GM21390 (cell line): ENCODE measurements at regions not wholly inside any gene's neighbourhood (a gene's known extent, or its start where the extent isn't known, plus 50 kb on each side); places are given as distances from the start of the nearest gene placed in this dataset.

ENCODE experiments used
- ATAC-seq: cut with Tn5 transposase; IDR thresholded peaks from one replicate; pipeline ENCODE4 v1.9.1; 2021; ENCODE audit not compliant: unreplicated experiment

DNA sequence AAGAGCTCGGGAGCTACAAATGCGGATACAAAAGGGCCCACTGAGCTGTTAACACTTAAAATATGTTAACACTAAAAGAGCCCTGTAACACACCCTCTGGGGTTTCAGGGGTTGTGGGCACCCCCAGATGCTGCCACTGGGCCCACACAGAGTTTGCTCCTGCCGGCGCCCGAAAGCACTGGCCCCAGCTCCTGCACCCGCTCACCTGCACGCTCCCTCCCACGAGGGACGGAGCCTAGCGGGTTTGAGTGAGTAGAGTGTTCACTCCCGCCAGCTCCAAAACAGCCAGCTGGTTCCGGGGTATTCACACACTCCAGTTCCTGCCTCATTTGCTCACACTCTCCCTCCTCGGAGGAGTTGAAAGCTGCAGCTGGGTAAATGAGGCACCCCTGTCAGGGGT is 357.7 kb downstream of the ETNK1 start:
- no peak for ATAC-seq

DNA sequence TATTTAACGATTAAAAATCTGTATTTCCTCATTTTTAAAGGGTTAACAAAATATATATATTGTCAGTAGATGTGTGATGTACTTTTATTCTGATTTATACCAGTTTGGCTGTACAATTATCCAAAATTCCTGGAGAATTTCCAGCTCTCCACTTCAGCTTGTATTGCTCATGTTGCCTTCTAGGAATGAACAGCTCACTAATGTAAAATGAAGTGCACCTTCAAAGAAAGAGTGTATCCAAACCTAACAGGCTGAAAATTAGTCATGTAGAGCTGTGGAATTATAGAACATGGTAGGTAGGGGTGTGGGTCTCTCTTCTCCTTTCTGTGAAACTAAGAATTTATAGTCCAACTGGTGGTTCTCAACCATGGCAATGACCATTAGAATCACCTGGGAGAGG is 362.0 kb downstream of the ETNK1 start:
- no peak for ATAC-seq

DNA sequence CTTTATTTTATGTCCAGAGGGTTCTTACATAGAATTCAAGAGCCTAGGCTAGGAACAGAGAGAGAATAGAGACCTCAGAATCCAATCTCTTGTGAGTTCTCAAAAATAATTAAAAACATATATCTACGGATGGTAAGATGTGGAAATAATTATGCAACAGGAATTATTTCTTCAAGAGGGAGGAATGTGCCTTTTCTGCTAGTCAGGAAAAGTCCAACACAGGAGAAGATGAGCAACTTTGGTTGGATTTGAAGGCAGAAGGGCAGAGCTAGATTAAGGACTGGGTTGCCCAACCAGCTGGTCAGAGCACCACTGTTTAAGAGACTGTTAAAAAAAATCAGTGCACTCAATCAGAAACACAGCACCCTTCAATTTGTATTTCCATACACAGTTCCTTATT is 365.5 kb downstream of the ETNK1 start:
- no peak for ATAC-seq

DNA sequence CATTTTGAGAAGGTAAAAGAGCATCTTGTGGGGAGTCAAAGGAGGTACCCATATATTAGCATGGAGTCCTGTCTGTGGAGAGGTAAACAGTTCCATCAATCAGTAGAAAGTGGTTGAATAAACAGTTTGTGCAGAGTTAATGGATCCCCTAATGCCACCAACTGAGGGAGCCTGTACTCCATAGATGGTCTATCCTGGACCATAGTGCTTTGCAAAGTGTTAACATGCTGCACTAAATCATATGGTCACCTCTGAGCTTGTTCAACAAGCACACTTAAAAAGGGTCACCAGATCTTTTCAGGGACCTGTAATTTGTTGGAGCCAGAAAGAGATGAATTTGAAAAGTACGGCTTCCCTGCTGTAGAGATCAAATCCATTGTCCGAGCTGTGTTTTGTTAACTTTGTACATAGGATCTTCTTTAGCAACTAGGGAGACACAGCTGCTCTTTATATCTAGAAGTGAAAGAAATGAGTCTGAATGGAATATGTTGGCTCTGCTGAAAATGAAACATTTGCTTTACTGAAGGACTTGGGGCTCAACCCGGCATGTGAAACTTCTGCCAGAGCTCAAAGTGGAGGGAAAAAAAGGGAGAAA is 366.4 kb downstream of the ETNK1 start:
- ATAC-seq = no peak

DNA sequence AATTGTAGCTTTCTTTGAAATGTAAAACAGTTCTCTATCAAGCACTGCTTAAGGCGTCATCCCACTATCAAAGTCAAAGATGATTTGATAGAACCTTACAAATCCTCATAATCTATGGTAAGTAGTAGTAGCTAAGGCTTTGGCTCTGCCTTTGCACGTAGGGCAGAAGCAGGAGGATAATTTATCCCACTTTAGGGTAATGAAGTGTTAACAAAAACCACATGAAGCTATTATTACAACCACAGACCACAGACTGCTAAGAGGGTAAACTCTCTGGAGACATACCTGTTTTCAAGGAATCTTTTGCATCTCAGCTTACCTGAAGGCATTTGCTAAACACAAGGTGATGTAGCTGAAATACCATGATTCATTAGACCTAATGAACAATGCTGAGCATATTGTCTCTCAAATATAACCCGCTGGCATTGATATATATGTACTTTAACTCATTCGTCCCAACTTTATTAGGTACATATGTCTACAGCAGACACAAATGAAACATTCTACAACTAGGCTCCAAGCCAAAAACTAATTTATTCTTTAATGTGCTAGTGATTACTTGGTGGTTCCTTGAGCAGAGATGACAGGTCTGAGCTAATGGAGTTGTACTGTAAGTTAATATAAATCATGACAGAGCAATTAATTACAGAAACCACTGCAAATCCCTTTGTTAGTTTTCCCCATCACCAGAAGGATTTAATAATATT is 368.8 kb downstream of the ETNK1 start:
- no peak for ATAC-seq

DNA sequence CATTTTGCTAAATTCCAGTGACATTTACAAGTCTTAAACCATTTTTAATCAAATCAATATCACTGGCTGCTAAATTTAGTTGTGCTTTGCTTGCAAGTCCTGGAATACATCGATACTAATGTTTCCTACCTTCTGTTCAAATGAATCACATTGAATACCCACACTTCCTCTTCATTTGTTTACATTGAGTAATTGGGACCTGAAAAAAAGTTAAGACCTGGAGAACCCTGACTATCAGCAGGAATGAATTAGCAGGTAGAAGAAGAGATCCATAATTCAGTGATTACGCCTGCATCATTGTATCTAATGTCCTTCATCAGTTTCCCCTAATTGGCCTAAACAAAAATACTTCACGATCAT is 369.3 kb downstream of the ETNK1 start:
- no peak for ATAC-seq

DNA sequence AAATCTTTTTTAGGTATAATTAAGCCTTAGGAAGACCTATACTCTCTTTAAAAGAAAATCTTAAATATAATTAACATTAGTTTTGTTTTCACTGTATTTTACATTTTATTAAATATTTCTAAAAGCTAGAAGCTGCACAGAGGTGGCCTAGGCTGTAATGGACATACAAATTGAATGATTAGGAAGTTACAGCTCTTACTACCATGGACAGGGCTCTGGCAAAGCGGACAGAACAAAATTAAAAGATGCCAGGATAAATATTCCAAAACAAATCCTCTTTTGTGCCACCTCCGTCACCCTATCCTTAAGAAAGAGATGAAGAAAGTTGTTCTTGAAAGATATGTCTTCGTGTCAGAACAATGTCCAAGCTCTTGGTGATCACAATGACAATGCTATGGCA is 376.5 kb downstream of the ETNK1 start:
- no peak for ATAC-seq

DNA sequence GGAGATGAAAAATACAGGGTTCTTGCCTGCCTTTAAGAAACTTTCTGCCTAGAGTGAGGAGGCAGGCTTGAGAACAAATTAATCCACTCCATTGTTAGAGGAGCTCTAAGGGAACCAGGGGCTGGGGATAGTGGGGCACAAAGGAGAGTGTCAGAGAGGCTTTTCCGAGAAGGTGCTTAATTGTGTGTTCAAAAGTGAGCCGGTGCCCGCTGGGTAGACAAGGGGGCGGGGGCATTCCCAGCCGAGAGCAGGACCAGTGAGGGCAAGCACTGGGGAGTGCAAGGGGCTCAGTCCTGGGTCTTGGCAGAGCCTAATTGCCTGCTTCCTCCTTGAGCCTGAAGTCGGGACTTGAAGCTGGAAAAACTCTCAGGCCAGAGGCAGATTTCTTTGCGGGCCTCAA is 377.4 kb downstream of the ETNK1 start:
- no peak for ATAC-seq

DNA sequence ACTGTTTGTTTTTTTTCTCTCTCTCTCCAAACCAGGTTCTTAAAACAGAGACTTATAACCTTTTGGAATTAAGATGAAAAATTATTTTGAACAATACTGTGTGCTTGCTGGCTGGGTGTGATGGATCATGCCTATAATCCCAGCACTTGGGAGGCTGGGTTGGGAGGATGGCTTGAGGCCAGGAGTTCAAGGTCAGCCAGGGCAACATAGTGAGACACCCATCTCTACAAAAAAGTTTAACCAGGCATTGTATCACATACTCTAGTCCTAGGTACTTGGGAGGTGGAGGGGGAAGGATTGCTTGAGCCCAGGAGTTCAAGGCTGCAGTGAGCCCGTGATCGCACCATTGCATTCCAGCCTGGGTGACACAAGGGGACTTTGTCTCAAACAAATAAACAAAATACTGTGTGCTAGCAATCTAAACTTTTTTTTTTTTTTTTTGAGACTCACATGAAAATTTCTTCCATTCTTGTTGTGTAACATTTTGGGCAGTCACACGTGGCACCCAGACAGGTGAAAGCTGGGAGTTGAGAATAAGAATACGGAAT is 379.6 kb downstream of the ETNK1 start:
- ATAC-seq = no peak

DNA sequence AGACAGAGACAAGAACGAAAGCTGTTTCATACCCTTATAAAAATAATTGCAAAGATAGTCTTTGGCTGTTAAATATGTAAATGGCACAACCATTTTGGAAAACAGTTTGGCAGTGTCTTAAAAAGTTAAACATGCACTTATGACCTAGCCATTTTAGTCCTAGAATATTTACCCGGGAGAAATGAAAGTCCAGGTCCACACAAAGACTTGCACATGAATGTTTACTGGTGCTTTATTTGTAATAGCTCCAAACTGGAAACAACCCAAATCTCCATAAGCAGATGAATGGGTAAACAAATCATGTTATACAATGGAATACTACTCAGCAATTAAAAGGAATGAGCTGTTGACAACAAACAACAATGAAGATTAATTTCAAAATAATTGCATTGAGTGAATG is 380.4 kb downstream of the ETNK1 start:
- ATAC-seq = no peak

DNA sequence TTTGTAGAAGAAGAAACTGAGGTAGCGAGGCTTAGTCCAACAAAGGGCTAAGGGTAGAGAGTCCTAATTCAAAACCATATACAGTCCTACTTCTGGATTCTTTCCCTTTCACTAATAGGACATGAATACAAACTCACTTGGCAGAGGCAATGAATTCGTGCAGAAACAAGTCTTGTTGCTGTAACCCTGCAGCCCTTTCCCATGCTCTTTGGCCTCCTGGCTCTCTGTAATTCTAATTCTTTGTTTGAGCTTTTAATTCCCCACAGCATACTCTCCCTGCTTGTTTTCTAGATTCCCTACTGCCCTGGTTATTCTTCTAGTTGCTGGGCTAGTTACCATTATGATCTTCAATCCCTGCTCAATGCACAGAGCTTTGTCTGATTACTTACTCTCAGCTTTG is 381.4 kb downstream of the ETNK1 start:
- ATAC-seq = no peak

DNA sequence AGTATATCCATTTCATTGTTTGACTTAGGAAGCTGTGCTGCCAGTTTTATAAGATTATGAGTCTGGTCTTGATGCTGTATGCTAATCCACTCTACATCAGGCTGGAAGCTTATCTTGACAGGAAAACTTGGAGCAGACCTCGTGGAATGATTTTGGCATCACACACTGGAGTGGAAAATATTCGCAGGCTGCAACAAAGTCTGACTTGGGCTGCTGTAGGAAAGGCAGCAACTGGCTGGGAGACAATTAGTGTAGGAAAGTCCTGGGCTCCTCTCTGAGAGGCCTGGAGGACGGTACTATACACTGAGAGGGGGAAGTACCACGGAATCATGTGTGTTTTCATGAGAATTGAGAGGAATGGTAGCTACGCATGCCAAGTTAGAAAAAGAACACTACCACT is 383.7 kb downstream of the ETNK1 start:
- no peak for ATAC-seq

DNA sequence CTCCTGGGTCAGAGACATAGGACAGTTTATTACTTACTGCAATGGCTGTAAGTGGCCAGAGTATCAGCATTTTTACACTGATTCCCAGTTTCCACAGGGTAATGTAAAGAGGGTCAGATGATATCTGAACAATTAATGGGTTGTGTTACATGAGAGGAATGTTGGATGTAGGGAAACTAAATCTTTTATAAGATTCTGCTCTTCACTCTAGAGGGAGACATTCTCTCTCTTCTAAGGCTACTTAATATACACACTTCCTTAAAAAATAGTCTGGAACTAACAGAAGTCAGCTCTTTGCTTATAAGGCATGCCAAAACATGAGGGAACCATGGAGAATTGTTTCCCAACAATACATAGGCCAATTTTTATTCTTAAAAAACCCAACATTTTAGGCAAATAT is 389.8 kb downstream of the ETNK1 start:
- ATAC-seq = no peak

DNA sequence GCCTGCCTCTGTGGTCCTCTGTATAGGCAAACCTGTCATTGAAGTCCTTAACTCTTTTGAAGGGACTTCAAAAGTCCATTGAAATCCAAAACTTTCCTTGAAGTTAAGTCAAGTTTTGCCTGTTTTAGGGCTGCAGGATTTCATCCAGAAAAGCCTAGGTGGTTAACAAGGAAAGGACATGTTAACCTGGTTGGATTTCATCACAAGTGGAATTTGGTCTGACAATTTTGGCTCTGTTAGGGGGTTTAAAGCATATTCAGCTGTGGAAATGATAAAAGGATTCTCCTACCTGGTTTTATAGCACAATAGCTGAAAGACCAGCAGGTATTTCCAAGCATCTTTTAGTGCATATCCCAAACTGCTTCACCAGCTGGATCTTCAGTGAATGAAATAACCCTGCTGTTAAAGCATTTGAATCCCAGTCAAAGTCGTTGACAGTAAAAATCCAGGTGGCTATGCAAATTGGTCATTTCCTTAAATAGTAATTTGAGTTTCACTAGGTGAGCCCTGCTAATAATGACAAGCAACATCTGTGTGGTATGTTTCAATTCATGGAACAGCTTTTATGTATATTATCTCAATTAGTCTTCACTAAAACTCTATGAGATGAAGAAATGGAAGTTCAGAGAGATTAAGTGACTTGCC is 400.5 kb downstream of the ETNK1 start:
- no peak for ATAC-seq

DNA sequence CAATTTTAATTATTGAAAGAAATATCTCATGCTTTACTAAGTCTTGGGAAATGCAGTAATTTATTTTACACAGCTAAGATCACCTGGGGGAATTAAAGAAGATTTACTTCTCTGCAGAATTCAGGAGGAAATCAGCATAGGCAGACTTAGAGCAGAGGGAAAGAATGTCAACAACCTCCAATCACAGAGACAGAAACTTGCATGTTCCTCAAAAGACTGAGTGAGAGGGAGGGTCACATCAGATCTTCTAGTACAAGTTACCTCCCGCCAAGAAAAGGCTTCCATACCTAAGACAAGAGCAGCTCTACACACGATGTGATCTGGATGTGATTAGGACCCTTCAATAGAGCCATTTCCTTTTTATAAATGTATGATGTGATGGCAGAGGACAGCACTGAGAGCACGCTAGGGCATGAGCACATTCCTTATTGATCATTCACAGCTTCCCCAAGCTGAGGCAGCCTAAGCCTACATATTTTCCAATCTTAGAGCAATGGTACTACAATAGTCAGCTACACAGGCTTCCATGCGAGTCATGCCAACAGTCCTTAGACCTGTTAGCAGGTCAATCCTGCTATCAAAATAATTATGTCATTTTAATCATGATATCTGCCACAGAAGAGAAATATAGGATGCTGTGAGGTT is 403.3 kb downstream of the ETNK1 start:
- no peak for ATAC-seq

DNA sequence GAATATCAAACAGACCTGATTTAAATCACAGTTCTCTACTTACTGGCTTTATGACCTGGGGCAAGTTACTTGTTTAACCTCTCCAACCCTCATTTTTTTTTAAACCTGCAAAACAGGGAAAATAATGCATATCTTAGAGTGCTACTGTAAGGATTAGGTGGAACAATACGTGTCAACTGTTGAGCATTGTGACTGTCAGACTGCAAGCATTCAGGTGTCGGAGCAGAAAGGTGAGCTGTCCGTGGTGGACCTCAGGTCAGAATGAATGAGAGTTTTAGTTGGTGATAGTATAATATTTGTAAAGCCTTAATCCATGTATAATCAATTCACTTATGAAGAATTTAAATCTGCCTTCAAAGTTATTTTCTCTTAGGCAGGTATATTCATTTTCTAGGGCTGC is 404.2 kb downstream of the ETNK1 start:
- no peak for ATAC-seq

DNA sequence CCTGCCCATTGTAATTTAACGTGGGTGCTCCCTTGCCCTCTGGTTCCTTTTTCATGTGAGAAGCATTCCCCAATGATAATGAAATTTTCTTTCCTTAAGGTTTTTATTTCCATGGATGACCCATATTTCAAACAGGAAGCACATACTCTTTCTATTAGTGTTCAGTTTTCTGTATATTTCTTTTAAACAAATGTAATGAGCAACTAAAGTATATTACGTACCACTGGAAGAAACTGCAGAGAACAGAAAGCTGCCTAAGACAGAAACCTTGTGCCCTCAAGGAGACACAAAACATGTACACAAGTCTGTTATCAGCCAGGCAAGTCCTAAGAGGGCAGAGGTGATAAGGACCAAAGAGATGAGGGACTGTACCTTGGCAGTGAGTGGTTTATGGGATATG is 414.9 kb downstream of the ETNK1 start:
- no peak for ATAC-seq

DNA sequence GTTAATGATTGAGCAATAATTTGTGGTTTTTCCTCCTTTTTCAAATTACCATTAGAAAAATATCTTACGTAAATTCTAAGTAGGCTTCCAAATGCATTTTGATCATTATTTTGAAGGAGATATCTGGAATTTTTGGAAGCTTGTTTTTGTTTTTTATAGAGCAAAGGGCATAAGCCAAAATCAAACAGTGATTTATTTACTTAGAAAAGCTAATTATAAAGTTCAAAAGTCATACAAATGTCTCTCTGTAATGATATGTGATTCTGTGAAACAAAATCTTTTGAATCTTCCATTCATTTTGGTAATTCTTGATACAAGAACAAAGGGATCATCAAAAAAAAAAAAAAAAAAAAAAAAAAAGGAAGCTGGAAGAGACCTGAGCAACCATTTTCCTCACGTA is 416.8 kb downstream of the ETNK1 start:
- no peak for ATAC-seq

DNA sequence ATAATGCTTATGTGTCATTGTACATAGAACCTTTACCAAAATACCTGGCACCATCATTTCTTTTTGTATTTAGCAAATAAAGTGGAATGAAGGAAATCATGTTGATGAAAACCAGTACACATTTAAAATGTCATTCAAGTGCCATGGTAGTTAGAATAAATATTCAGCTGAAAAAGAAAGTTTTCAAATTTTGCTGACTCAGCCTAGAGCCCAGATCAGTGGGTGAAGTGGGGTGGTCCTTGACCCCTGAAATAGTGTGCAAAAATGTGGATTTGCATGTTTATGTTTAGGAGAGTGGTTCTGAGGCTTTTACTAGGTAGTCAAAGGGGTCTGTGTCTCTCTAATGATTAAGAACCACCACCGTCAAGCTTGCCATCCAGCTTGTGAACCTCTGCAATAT is 418.7 kb downstream of the ETNK1 start:
- ATAC-seq = no peak

DNA sequence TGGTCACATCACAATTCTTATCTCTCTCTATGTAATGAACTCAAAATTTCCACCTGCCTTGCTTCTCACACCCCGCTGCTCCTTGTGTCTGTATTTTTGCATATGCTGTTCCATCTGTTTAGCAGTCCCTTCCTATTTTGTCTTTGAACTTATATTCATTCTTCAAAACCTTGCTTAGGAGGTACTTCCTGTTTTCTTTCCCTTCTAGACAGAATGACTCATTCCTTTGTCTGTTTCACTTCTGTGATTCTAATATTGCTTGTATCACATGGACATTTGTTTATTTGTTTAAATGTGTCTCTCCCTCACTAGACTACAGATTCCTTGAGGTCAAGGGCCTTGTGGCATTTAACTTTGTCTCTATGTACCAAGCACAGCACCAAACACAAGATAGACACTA is 424.2 kb downstream of the ETNK1 start:
- ATAC-seq = peak; percentile 75

DNA sequence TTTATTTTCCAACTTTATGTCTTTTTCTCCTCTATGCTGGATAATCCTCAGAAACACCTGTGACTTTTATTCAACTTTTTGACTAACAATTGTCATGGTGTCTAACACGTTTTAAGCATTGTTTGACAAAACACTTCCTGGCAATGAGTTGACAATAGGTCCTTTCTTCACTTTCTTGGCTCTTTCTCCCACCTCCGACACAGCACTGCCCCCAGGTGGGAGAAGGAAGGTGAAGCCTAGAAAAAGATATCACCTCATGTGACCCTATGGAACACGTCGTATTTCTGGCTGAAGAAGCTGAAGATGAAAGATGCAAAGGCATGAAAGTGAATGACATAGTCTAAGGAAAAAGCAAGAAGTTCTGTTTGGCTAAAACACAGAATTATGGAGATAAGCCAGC is 430.0 kb downstream of the ETNK1 start:
- no peak for ATAC-seq

DNA sequence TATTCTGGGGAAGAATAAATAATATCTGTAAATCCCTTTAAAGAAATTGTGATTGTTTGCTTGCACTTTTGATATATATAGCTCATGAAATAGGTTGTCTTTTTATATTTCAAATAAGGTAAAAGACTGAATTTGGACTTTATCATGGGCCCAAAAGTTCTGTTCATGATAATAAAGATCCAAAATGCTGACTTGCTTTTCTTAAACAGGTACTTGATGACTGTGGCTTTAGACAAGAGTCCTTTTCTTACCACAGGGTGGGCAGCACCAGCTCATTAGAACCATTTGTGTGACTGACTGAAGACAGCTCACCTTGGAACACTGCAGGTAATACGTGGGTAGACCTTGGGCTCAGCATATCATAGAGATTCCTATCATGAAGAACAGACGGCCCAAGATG is 432.6 kb downstream of the ETNK1 start:
- no peak for ATAC-seq
